ENCODE measurements at regions not wholly inside any gene's neighbourhood (a gene's known extent, or its start where the extent isn't known, plus 50 kb on each side); places are given as distances from the start of the nearest gene placed in this dataset.

DNA sequence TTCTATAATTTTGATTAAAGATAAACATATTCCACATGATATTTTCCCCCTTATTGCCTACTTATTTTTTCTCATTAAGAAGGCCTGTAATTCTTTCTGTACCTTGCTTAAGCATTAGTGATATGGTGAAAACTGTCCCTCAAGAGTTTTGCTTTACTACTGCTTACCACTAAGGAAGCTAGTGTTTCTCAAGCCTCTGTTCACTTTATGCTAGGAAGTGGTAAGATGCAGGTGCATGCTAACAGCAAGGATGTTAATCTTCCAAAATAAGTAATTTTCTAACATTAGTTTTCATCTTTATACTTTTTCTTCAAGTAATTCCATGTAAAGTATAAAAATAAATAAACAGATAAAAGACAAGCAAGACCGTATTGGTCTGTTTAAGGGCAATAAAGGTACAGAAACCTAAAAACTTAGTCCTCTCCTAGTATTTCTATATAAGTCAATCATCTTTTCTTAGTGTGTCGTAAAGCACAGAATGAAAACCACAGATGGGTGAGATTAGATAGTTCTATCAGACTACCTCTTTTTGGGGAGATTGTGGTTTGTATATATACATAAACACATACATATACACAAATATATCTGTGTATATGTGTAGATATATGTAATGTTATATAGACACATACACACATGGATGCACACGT, 731.0 kb upstream of the CNTN5 start:
- POLR2A ChIA-PET (ENCODE audit: low non-redundant PET), result no interaction called here
- no peaks in the 10 kb centered on the region for H3K4me1 ChIP-seq (ENCODE audit: insufficient read depth, low read length, poor library complexity, severe bottlenecking)
- no peak for TF ChIP-seq EZH2 (IDR thresholded peaks at IDR 0.05; ENCODE audit: borderline replicate concordance, low read depth, low read length, poor library complexity, severe bottlenecking)
- CTCF ChIA-PET, result no interaction called here
- intact Hi-C loops (cut with micrococcal nuclease; ENCODE audit: unreplicated experiment), result no loop called here
- no peaks in the 10 kb centered on the region for H3K27me3 ChIP-seq (replicated peaks; ENCODE audit: insufficient read depth, low read depth, low read length, poor library complexity)
- no peak overlapping the region for H3K27ac ChIP-seq (ENCODE audit: low read depth, low read length, poor library complexity, severe bottlenecking)
- H3K36me3 ChIP-seq (ENCODE audit: insufficient read depth, low read length, poor library complexity, severe bottlenecking), result no peaks in the 10 kb centered on the region
- DNase-seq (ENCODE audit: low spot score), result no peak
- no peaks in the 10 kb centered on the region for H3K9me3 ChIP-seq (ENCODE audit: low read depth, low read length, poor library complexity, severe bottlenecking)
- no peak overlapping the region for H3K4me3 ChIP-seq (ENCODE audit: low read depth, low read length, poor library complexity, severe bottlenecking)
- BruUV-seq (replicated peaks), result no TSS peak

DNA sequence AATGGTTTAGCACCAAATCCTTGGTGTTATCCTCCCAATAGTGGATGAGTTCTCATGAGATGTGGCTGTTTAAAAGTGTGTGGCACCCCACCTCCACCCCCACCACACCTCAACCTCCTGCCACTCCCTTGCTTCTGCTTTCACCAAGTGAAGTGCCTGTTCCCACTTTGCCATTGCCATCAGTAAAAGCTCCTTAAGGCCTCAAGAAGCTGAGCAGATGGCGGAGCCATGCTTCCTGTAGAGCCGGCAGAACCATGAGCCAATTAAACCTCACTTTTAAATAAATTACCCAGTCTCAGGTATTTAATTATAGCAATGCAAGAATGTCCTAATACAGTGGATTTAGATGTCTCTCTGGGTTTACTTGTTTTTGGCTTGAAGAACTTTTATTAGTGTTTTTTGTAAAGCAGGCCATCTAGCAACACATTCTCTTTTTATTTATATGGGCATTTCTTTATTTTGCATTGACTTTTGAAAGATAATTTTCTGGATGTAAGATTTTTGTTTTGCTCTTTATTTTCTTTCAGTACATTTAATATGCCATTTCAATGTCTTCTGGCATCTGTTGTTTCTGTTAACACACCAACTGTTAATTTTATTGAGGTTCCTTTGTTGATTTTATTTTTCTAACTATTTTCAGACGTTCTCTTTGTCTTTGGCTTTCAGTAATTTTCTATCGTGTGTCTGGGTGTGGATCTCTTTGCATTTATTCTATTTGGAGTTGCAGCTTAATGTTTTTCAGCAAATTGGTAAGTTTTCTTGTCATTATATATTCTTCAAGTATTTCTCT, 724.5 kb upstream of the CNTN5 start:
- intact Hi-C loops (cut with micrococcal nuclease; ENCODE audit: unreplicated experiment), result no loop called here
- DNase-seq (ENCODE audit: low spot score), result no peak
- TF ChIP-seq, protein P1, sequence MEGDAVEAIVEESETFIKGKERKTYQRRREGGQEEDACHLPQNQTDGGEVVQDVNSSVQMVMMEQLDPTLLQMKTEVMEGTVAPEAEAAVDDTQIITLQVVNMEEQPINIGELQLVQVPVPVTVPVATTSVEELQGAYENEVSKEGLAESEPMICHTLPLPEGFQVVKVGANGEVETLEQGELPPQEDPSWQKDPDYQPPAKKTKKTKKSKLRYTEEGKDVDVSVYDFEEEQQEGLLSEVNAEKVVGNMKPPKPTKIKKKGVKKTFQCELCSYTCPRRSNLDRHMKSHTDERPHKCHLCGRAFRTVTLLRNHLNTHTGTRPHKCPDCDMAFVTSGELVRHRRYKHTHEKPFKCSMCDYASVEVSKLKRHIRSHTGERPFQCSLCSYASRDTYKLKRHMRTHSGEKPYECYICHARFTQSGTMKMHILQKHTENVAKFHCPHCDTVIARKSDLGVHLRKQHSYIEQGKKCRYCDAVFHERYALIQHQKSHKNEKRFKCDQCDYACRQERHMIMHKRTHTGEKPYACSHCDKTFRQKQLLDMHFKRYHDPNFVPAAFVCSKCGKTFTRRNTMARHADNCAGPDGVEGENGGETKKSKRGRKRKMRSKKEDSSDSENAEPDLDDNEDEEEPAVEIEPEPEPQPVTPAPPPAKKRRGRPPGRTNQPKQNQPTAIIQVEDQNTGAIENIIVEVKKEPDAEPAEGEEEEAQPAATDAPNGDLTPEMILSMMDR (conservative IDR thresholded peaks at IDR 0.05; ENCODE audit: low read depth, low read length), result no peak
- TF ChIP-seq EZH2 (IDR thresholded peaks at IDR 0.05; ENCODE audit: borderline replicate concordance, low read depth, low read length, poor library complexity, severe bottlenecking), result no peak
- Histone ChIP-seq H3K27me3 (replicated peaks; ENCODE audit: insufficient read depth, low read depth, low read length, poor library complexity) (no peaks in the 10 kb centered on the region), H3K4me3 (ENCODE audit: low read depth, low read length, poor library complexity, severe bottlenecking) (no peak overlapping the region), H3K27ac (ENCODE audit: low read depth, low read length, poor library complexity, severe bottlenecking) (no peak overlapping the region), H3K36me3 (ENCODE audit: insufficient read depth, low read length, poor library complexity, severe bottlenecking) (no peaks in the 10 kb centered on the region), H3K4me1 (ENCODE audit: insufficient read depth, low read length, poor library complexity, severe bottlenecking) (no peaks in the 10 kb centered on the region), H3K9me3 (ENCODE audit: low read depth, low read length, poor library complexity, severe bottlenecking) (no peaks in the 10 kb centered on the region)
- ChIA-PET CTCF (no interaction called here), POLR2A (ENCODE audit: low non-redundant PET) (no interaction called here)
- no TSS peak for BruUV-seq (replicated peaks)

DNA sequence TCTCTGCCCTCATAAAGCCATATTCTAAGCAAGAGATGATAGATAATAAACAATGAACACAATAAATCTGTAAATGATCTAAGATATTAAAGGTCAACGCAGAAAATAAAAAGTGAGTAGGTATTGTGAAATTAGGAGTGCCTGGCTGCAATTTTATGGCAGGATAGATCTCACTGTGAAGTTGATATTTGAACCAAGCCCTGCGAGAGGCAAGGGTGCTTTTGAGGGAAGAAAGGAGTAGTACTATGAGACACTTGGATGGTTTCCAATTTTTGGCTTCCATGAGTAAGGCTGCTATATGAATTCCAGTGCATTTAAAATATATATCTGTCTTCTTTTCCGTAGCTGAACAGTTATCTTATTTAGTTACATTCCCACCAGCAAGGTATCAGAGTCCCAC, 720.0 kb upstream of the CNTN5 start:
- ChIA-PET CTCF (no interaction called here), POLR2A (ENCODE audit: low non-redundant PET) (no interaction called here)
- no peak for DNase-seq (ENCODE audit: low spot score)
- Histone ChIP-seq H3K36me3 (ENCODE audit: insufficient read depth, low read length, poor library complexity, severe bottlenecking) (no peaks in the 10 kb centered on the region), H3K4me1 (ENCODE audit: insufficient read depth, low read length, poor library complexity, severe bottlenecking) (no peaks in the 10 kb centered on the region), H3K27ac (ENCODE audit: low read depth, low read length, poor library complexity, severe bottlenecking) (no peak overlapping the region), H3K9me3 (ENCODE audit: low read depth, low read length, poor library complexity, severe bottlenecking) (no peaks in the 10 kb centered on the region), H3K4me3 (ENCODE audit: low read depth, low read length, poor library complexity, severe bottlenecking) (no peak overlapping the region), H3K27me3 (replicated peaks; ENCODE audit: insufficient read depth, low read depth, low read length, poor library complexity) (no peaks in the 10 kb centered on the region)
- intact Hi-C loops (cut with micrococcal nuclease; ENCODE audit: unreplicated experiment), result no loop called here
- BruUV-seq (replicated peaks), result no TSS peak
- no peak for TF ChIP-seq EZH2 (IDR thresholded peaks at IDR 0.05; ENCODE audit: borderline replicate concordance, low read depth, low read length, poor library complexity, severe bottlenecking)
- TF ChIP-seq, protein P1 (conservative IDR thresholded peaks at IDR 0.05; ENCODE audit: low read depth, low read length), result no peak

All from A673 (cell line).